GM12878 (cell line): ENCODE measurements at regions not wholly inside any gene's neighbourhood (a gene's known extent, or its start where the extent isn't known, plus 50 kb on each side); places are given as distances from the start of the nearest gene placed in this dataset.

Experiments
- ATAC-seq: fragments of 200-7000 bp; cut with Tn5 transposase; 3 replicates; pipeline ENCODE4 v1.9.1; 2020; ENCODE audit warnings: mild to moderate bottlenecking, moderate library complexity
- BruUV-seq: library from RNA; stranded (reverse); fragments of 400-500 nt; replicated peaks from 2 replicates; lab custom pipeline; 2021; lab: Mats Ljungman, UMichigan
- CTCF ChIA-PET: fragments of 300-600 bp; sonication (Branson Sonifier 250); formaldehyde crosslinking; extraction: SDS; loops from one replicate; lab custom pipeline; 2021; ENCODE audit warnings: inconsistent platforms; lab: Yijun Ruan, JAX
- POLR2A ChIA-PET: fragments of 350-600 bp; formaldehyde crosslinking; extraction: SDS; loops from one replicate; lab custom pipeline; 2021; ENCODE audit warnings: inconsistent platforms; lab: Charles Lee
- RAD21 ChIA-PET: fragments of 300-600 bp; sonication (Branson Sonifier 250); formaldehyde crosslinking; loops from one replicate; lab custom pipeline; 2023; ENCODE audit warnings: antibody characterized with exemption; ENCODE audit not compliant: unreplicated experiment; lab: Charles Lee
- SMC1A ChIA-PET: fragments of 300-600 bp; sonication (Branson Sonifier 250); formaldehyde crosslinking; loops from one replicate; lab custom pipeline; 2023; ENCODE audit not compliant: unreplicated experiment, uncharacterized antibody; lab: Charles Lee
- DNase-seq: peaks from one replicate; pipeline ENCODE4 v3.0.0-alpha.2; 2011; ENCODE audit warnings: low read depth, low spot score
- FAIRE-seq: peaks from 3 replicates; lab custom pipeline; 2011; peaks lifted over from hg19 to GRCh38; lab: Jason Lieb, UNC
- H2AFZ ChIP-seq: 2 replicates; pipeline ENCODE4 v1.6.0; 2011; ENCODE audit warnings: low read depth, low read length, control low read depth; ENCODE audit not compliant: control insufficient read depth
- H3K27ac ChIP-seq: 2 replicates; pipeline ENCODE4 v1.5.1; 2011; ENCODE audit warnings: control low read depth; ENCODE audit not compliant: control insufficient read depth, insufficient read depth
- H3K27me3 ChIP-seq, 2 experiments: replicated peaks in 1 of 2; 2 replicates each; pipeline versions ENCODE4 v1.6.0 to v1.6.1; 2011; ENCODE audit warnings: low read length in 1 of 2; ENCODE audit not compliant: control insufficient read depth in 2 of 2, insufficient read depth in 2 of 2
- H3K36me3 ChIP-seq, 2 experiments: 2 replicates each; pipeline ENCODE4 v1.5.1; 2011; ENCODE audit warnings: low read length in 1 of 2; ENCODE audit not compliant: control insufficient read depth in 2 of 2, insufficient read depth in 2 of 2
- H3K4me1 ChIP-seq: 2 replicates; pipeline ENCODE4 v1.6.1; 2011; ENCODE audit warnings: mild to moderate bottlenecking, low read length, moderate library complexity, mixed read lengths; ENCODE audit not compliant: control insufficient read depth, insufficient read depth
- H3K4me2 ChIP-seq: 2 replicates; pipeline ENCODE4 v1.6.0; 2011; ENCODE audit warnings: control low read depth; ENCODE audit not compliant: control insufficient read depth, insufficient read depth
- H3K4me3 ChIP-seq: fragments of 200-600 bp; sonication (generic); 2 replicates; pipeline ENCODE4 v1.5.1; 2016
- H3K79me2 ChIP-seq: 2 replicates; pipeline ENCODE4 v1.6.0; 2011; ENCODE audit warnings: low read length; ENCODE audit not compliant: control insufficient read depth, insufficient read depth
- H3K9ac ChIP-seq: 2 replicates; pipeline ENCODE4 v1.8.0; 2011; ENCODE audit warnings: low read length, control low read depth, mixed read lengths; ENCODE audit not compliant: control insufficient read depth, insufficient read depth
- H3K9me3 ChIP-seq: replicated peaks from 3 replicates; pipeline ENCODE4 v1.5.1; 2011; ENCODE audit warnings: mild to moderate bottlenecking, low read length; ENCODE audit not compliant: control insufficient read depth, insufficient read depth
- H4K20me1 ChIP-seq: 2 replicates; pipeline ENCODE4 v1.6.0; 2011; ENCODE audit not compliant: control insufficient read depth, insufficient read depth
- BCL11A ChIP-seq: IDR thresholded peaks from 2 replicates; pipeline ENCODE4 v1.6.1; 2011; ENCODE audit warnings: low read depth, low read length
- CBX3 ChIP-seq: fragments of 200-600 bp; sonication (generic); IDR thresholded peaks from 2 replicates; pipeline ENCODE4 v1.6.1; 2016; ENCODE audit warnings: low read depth, borderline replicate concordance
- HDGF ChIP-seq: fragments of 450-650 bp; IDR thresholded peaks from 2 replicates; pipeline ENCODE4 v1.6.1; 2016; ENCODE audit warnings: antibody characterized with exemption
- IKZF2 ChIP-seq, 2 experiments: fragments of 450-650 bp; IDR thresholded peaks; 2 replicates each; pipeline ENCODE4 v1.6.1; 2017; ENCODE audit warnings: mild to moderate bottlenecking in 2 of 2, moderate library complexity in 2 of 2
- NFYA ChIP-seq: IDR thresholded peaks from 2 replicates; pipeline ENCODE4 v1.6.1; 2011; ENCODE audit warnings: low read depth, mild to moderate bottlenecking, low read length, improper control_type of control experiment, borderline replicate concordance
- POLR2AphosphoS2 ChIP-seq: IDR thresholded peaks from 2 replicates; pipeline ENCODE4 v1.6.1; 2011; ENCODE audit warnings: low read depth, mild to moderate bottlenecking, low read length, improper control_type of control experiment, moderate library complexity
- TCF7 ChIP-seq: IDR thresholded peaks from 2 replicates; pipeline ENCODE4 v1.6.1; 2014; ENCODE audit warnings: antibody characterized with exemption, borderline replicate concordance
- ZNF274 ChIP-seq: IDR thresholded peaks from one replicate; pipeline ENCODE4 v1.8.0; 2011; ENCODE audit not compliant: insufficient read length, insufficient read depth
- WGBS: methylation state at CpG from one replicate; pipeline ENCODE4 v1.1.6; 2016; ENCODE audit warnings: low lambda C conversion rate; ENCODE audit not compliant: insufficient replicate concordance, insufficient coverage; ENCODE audit errors: missing lambda C conversion rate; 5-methylcytosine and 5-hydroxymethylcytosine counted together
- in situ Hi-C: fragments of 300-500 bp; cut with MboI; formaldehyde crosslinking; loops from 9 replicates; pipeline ENCODE4 v1.14.3; 2018; ENCODE audit warnings: mixed read lengths
- intact Hi-C: fragments of 100-400 bp; cut with micrococcal nuclease; formaldehyde crosslinking; loops from one replicate; pipeline ENCODE4 v1.14.2; 2022; ENCODE audit not compliant: unreplicated experiment
- TF ChIP-seq, protein P1 (sequence below): fragments of 450-650 bp; IDR thresholded peaks from 2 replicates; pipeline ENCODE4 v1.6.1; 2017; ENCODE audit warnings: mild to moderate bottlenecking, moderate library complexity
- TF ChIP-seq, protein P2 (sequence below): fragments of 450-650 bp; IDR thresholded peaks from 2 replicates; pipeline ENCODE4 v1.6.1; 2018; ENCODE audit warnings: borderline replicate concordance, mild to moderate bottlenecking; ENCODE audit not compliant: partially characterized antibody

DNA sequence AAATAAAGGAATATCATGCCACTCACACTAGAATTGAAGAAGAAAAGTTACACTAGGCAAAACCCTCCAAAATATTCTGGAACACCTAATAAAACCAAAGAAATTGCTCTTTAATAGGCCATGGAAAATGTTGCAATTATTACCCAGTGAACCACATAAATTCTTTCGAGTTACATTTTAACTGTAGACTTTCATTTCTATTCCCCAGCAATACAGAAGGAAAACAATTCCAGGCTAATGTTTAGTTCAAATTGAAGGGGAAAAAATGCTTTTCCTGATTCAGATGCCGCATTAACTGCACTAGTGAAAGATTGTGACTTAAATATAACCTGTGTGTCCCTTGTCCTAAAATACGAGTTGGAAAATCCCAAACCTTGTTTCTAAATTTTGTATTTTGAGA, 439.3 kb upstream of the ADAMTS16 start (continued):
- TF ChIP-seq, protein P1, sequence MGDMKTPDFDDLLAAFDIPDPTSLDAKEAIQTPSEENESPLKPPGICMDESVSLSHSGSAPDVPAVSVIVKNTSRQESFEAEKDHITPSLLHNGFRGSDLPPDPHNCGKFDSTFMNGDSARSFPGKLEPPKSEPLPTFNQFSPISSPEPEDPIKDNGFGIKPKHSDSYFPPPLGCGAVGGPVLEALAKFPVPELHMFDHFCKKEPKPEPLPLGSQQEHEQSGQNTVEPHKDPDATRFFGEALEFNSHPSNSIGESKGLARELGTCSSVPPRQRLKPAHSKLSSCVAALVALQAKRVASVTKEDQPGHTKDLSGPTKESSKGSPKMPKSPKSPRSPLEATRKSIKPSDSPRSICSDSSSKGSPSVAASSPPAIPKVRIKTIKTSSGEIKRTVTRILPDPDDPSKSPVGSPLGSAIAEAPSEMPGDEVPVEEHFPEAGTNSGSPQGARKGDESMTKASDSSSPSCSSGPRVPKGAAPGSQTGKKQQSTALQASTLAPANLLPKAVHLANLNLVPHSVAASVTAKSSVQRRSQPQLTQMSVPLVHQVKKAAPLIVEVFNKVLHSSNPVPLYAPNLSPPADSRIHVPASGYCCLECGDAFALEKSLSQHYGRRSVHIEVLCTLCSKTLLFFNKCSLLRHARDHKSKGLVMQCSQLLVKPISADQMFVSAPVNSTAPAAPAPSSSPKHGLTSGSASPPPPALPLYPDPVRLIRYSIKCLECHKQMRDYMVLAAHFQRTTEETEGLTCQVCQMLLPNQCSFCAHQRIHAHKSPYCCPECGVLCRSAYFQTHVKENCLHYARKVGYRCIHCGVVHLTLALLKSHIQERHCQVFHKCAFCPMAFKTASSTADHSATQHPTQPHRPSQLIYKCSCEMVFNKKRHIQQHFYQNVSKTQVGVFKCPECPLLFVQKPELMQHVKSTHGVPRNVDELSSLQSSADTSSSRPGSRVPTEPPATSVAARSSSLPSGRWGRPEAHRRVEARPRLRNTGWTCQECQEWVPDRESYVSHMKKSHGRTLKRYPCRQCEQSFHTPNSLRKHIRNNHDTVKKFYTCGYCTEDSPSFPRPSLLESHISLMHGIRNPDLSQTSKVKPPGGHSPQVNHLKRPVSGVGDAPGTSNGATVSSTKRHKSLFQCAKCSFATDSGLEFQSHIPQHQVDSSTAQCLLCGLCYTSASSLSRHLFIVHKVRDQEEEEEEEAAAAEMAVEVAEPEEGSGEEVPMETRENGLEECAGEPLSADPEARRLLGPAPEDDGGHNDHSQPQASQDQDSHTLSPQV, result no peak
- TF ChIP-seq, protein P2, sequence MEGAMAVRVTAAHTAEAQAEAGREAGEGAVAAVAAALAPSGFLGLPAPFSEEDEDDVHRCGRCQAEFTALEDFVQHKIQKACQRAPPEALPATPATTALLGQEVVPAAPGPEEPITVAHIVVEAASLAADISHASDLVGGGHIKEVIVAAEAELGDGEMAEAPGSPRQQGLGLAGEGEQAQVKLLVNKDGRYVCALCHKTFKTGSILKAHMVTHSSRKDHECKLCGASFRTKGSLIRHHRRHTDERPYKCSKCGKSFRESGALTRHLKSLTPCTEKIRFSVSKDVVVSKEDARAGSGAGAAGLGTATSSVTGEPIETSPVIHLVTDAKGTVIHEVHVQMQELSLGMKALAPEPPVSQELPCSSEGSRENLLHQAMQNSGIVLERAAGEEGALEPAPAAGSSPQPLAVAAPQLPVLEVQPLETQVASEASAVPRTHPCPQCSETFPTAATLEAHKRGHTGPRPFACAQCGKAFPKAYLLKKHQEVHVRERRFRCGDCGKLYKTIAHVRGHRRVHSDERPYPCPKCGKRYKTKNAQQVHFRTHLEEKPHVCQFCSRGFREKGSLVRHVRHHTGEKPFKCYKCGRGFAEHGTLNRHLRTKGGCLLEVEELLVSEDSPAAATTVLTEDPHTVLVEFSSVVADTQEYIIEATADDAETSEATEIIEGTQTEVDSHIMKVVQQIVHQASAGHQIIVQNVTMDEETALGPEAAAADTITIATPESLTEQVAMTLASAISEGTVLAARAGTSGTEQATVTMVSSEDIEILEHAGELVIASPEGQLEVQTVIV, result no peak
- no peak for TF ChIP-seq TCF7

DNA sequence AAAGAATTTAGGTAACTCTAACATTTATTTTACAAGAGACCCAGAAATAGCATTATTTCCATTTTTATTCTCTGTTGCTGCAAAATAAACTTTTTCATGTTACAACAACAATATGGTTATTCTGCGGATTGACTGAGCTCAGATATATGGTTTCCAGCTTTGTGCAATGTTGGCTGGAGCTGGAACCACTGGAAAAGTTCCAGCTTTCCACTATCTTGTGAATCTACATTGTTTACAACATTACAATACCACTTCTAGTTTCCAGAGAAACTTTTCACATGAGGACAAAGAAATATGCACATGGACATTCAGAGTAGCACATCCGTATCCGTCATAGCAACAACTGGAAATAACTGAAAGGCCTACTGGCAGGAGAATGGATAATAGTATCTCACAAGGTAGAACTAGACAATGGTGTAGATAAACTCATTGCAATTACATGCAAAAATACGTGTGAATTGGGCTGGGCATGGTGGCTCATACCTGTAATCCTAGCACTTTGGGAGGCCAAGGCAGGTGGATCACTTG, 436.1 kb upstream of the ADAMTS16 start:
- Histone ChIP-seq H3K36me3 (no peaks in the 10 kb centered on the region), H4K20me1 (no peaks in the 10 kb centered on the region), H3K4me2 (no peak overlapping the region), H3K9ac (no peak overlapping the region), H3K27ac (no peak overlapping the region), H3K4me3 (no peak overlapping the region), H3K27me3 (no peaks in the 10 kb centered on the region), H3K4me1 (no peaks in the 10 kb centered on the region), H3K79me2 (no peaks in the 10 kb centered on the region), H2AFZ (no peak overlapping the region), H3K9me3 (no peaks in the 10 kb centered on the region)
- in situ Hi-C loops, result no loop called here
- FAIRE-seq (no peak), ATAC-seq (no peak), DNase-seq (no peak)
- SMC1A ChIA-PET, result no interaction called here
- 53% methylated on average over 4 of the region's 4 CpGs for WGBS
- no TSS peak for BruUV-seq
- POLR2A ChIA-PET, result no interaction called here
- RAD21 ChIA-PET, result no interaction called here
- intact Hi-C loops, result no loop called here
- CTCF ChIA-PET, result no interaction called here
- TF ChIP-seq BCL11A (no peak), CBX3 (no peak), ZNF274 (no peak), IKZF2 (IDR thresholded peaks at IDR 0.05) (no peak), NFYA (no peak), POLR2AphosphoS2 (no peak), HDGF (no peak)
